Peyer's patch (tissue), 4 donors: ENCODE measurements at regions not wholly inside any gene's neighbourhood (a gene's known extent, or its start where the extent isn't known, plus 50 kb on each side); places are given as distances from the start of the nearest gene placed in this dataset.

Experiments
- DNase-seq, 3 donors: peaks; one replicate each; pipeline ENCODE4 v3.0.0-alpha.2; 2017 to 2019
- H3K27ac ChIP-seq, 4 donors: fragments of 200-600 bp; sonication (generic); one replicate each; pipeline ENCODE4 v1.5.1; 2016 to 2019
- H3K27me3 ChIP-seq, 2 donors: fragments of 200-600 bp; sonication (generic); one replicate each; pipeline ENCODE4 v1.5.1; 2019
- H3K36me3 ChIP-seq, 3 donors: fragments of 200-600 bp; sonication (generic); one replicate each; pipeline ENCODE4 v1.5.1; 2016 to 2019
- H3K4me1 ChIP-seq, 4 donors: fragments of 200-600 bp; sonication (generic); one replicate each; pipeline ENCODE4 v1.5.1; 2016 to 2019
- H3K4me3 ChIP-seq, 4 donors: fragments of 200-600 bp; sonication (generic); 1 replicate in 3 of 4; 2 replicates in 1 of 4; pipeline ENCODE4 v1.5.1; 2016 to 2019; ENCODE audit warnings: mild to moderate bottlenecking in 1 of 4
- H3K9me3 ChIP-seq, 4 donors: fragments of 200-600 bp; sonication (generic); one replicate each; pipeline ENCODE4 v1.5.1; 2016 to 2019; ENCODE audit warnings: mild to moderate bottlenecking in 1 of 4
- CTCF ChIP-seq, 6 experiments: fragments of 450-650 bp in 4 of 6; fragments of 200-600 bp in 2 of 6; sonication (generic) in 1 of 6; IDR thresholded peaks; one replicate each; pipeline ENCODE4 v1.5.1; 2017 to 2019; ENCODE audit warnings: antibody characterized with exemption in 6 of 6, mild to moderate bottlenecking in 3 of 6, moderate library complexity in 1 of 6
- POLR2A ChIP-seq, 2 donors: fragments of 450-650 bp; IDR thresholded peaks; one replicate each; pipeline ENCODE4 v1.5.1; 2017; ENCODE audit warnings: antibody characterized with exemption in 2 of 2, mild to moderate bottlenecking in 2 of 2, moderate library complexity in 2 of 2

- Histone ChIP-seq H3K4me1 (no peaks in the 10 kb centered on the region), H3K36me3 (no peaks in the 10 kb centered on the region)
- no peak for DNase-seq
Measured at GRCh38 chr10:4479342-4479741, 346.7 kb upstream of the AKR1E2 start.

GRCh38 chr10:4477664-4478063, 348.3 kb upstream of the AKR1E2 start:
- no peak for TF ChIP-seq POLR2A (IDR thresholded peaks at IDR 0.05)
- TF ChIP-seq CTCF (IDR thresholded peaks at IDR 0.05) = no peak
- no peak overlapping the region for H3K4me3 ChIP-seq
- H3K9me3 ChIP-seq = no peaks in the 10 kb centered on the region
- H3K4me1 ChIP-seq = no peaks in the 10 kb centered on the region
- no peaks in the 10 kb centered on the region for H3K27me3 ChIP-seq
- H3K27ac ChIP-seq = no peak overlapping the region
- DNase-seq = no peak
- H3K36me3 ChIP-seq = no peaks in the 10 kb centered on the region

More at GRCh38 chr10:4479342-4479741, 346.7 kb upstream of the AKR1E2 start:
- H3K9me3 ChIP-seq = no peaks in the 10 kb centered on the region
- TF ChIP-seq CTCF (IDR thresholded peaks at IDR 0.05) = no peak
- no peak for TF ChIP-seq POLR2A (IDR thresholded peaks at IDR 0.05)
- no peak overlapping the region for H3K27ac ChIP-seq
- H3K27me3 ChIP-seq = no peaks in the 10 kb centered on the region
- H3K4me3 ChIP-seq = no peak overlapping the region

- no peaks in the 10 kb centered on the region for H3K36me3 ChIP-seq
- TF ChIP-seq POLR2A (IDR thresholded peaks at IDR 0.05) = no peak
- no peak for TF ChIP-seq CTCF (IDR thresholded peaks at IDR 0.05)
- H3K27ac ChIP-seq = no peak overlapping the region
- no peaks in the 10 kb centered on the region for H3K4me1 ChIP-seq
- H3K27me3 ChIP-seq = no peaks in the 10 kb centered on the region
- DNase-seq = no peak
- H3K9me3 ChIP-seq = no peaks in the 10 kb centered on the region
- H3K4me3 ChIP-seq = no peak overlapping the region
Measured at GRCh38 chr10:4475827-4476490, 350.0 kb upstream of the AKR1E2 start.

GRCh38 chr10:4474829-4475228, 351.2 kb upstream of the AKR1E2 start:
- H3K36me3 ChIP-seq = no peaks in the 10 kb centered on the region
- no peaks in the 10 kb centered on the region for H3K4me1 ChIP-seq
- no peak for TF ChIP-seq POLR2A (IDR thresholded peaks at IDR 0.05)
- H3K27me3 ChIP-seq = no peaks in the 10 kb centered on the region
- no peak overlapping the region for H3K27ac ChIP-seq
- no peaks in the 10 kb centered on the region for H3K9me3 ChIP-seq
- no peak for DNase-seq
- H3K4me3 ChIP-seq = no peak overlapping the region

- no peak overlapping the region for H3K27ac ChIP-seq
- DNase-seq = no peak
- no peaks in the 10 kb centered on the region for H3K27me3 ChIP-seq
- TF ChIP-seq POLR2A (IDR thresholded peaks at IDR 0.05) (no peak), CTCF (IDR thresholded peaks at IDR 0.05) (no peak)
- H3K36me3 ChIP-seq = no peaks in the 10 kb centered on the region
- no peaks in the 10 kb centered on the region for H3K4me1 ChIP-seq
- no peak overlapping the region for H3K4me3 ChIP-seq
- H3K9me3 ChIP-seq = no peaks in the 10 kb centered on the region
Measured at GRCh38 chr10:4473977-4474376, 352.0 kb upstream of the AKR1E2 start.

- no peak for TF ChIP-seq CTCF (IDR thresholded peaks at IDR 0.05)
- TF ChIP-seq POLR2A (IDR thresholded peaks at IDR 0.05) = no peak
- DNase-seq = no peak
- no peak overlapping the region for H3K4me3 ChIP-seq
Measured at GRCh38 chr10:4472190-4472904, 353.7 kb upstream of the AKR1E2 start.

More at GRCh38 chr10:4472190-4472904, 353.7 kb upstream of the AKR1E2 start:
- no peak overlapping the region for H3K27ac ChIP-seq
- no peaks in the 10 kb centered on the region for H3K27me3 ChIP-seq
- H3K4me1 ChIP-seq = no peaks in the 10 kb centered on the region
- H3K9me3 ChIP-seq = no peaks in the 10 kb centered on the region
- H3K36me3 ChIP-seq = no peaks in the 10 kb centered on the region
